T47D (cell line): ENCODE measurements at regions not wholly inside any gene's neighbourhood (a gene's known extent, or its start where the extent isn't known, plus 50 kb on each side); places are given as distances from the start of the nearest gene placed in this dataset.
"Not testable (repeated sequence)": the region's sequence is repeated elsewhere in the genome, so short reads cannot be mapped to it uniquely, and the experiment has no call there.

Experiments used
- DNase-seq, 2 experiments: peaks; one replicate each; pipeline versions ENCODE4 v3.0.0 to v3.0.0-alpha.2; 2011 to 2012; ENCODE audit warnings: low read depth in 1 of 2, low spot score in 1 of 2
- JUND ChIP-seq: IDR thresholded peaks from 2 replicates; pipeline ENCODE4 v1.6.1; 2012; ENCODE audit warnings: low read depth
- in situ Hi-C: cut with HindIII; loops from 2 replicates; pipeline ENCODE4 v1.10.0; 2016; ENCODE audit warnings: low sequenced_read_pairs, low pct_unique_long_range_greater_than_20kb

DNA sequence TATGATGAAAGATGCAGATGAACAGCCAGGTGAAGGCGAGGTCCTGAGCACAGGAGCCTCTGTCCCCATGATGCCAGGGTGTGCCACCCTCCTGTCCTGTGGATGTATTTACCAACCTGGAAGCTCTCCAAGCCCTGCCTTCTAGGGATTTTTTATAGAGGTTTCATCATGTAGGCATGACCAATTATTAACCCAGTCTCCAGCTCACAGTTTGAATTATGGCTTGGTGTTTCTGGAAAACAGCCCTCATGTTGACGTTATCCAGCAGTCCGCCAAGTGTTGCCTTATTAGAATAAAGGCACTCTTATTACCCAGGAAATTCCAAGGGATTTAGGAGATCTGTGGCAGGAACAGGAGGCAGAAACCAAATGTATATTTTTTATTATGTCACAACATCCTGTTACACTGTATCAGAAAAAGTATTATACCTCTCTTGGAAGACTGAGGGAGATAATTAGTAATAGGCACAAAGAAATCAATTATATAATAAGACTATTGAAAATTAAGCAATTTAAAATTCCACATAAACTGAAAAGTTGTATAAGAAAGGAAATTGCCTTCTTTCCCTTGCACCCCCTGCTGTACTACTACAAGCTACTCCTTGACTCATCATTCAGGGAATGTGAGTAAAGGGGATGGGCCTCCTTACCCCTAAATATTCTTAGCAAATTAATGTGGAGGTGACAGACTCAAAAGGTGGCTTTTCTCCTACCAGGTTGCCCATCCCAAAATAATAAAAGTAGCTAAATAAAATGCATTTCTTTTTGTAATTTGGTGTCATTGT lies 129.6 kb downstream of the ZNF330 start:
- DNase-seq = peak in 1 of 2 experiments; percentile 36
- in situ Hi-C loops = no loop called here
- TF ChIP-seq JUND = no peak

DNA sequence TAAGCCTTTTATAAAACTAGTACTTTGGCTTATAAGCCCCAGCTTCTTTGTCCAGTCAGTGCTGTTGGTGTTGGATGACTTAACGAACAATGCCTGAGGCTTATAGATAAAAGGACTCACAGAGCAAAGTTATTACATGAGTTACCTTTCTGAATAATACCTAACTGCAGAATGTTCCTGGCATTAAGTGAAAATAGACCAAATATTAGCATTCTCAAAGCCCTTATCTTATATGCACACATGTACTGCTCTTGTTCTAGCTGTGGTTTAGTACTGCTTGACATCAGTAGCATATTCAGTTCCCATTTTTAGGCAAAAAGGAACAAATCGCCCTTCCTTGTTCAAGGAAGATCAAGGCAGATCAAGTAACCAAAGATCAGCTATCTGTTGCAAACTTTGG lies 131.6 kb downstream of the ZNF330 start:
- DNase-seq = no peak
- TF ChIP-seq JUND = no peak
- in situ Hi-C loops = no loop called here

DNA sequence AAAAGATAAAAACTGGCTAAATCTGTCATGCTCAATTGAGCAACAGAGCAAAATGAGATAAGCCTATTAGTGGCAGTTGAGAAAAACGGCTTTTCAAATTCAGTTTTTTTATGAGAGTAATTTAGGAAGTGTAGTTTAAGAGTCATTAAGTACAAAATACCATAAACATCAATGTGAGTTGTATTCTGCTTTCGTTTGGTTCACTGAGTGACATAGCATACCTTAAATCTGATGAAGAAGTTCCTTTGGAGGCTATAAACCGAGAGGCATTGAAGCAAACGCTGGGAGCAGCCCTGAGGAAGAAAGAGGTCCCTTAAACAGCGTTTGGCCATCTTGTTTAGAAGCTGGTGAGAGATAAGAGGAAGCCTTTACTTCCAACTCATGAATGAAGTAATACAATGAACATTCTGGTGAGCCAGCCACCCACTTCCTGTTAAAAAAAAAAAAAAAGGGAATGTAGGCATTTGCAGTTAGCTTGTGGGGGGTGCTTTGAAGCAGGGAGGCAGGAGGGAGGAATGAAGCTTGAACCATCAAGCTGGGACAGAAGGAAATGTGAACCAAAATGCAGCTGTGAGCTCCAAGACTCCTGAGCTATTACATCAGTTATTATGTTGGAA lies 132.3 kb downstream of the ZNF330 start:
- in situ Hi-C loops = no loop called here
- no peak for TF ChIP-seq JUND
- DNase-seq = no peak

DNA sequence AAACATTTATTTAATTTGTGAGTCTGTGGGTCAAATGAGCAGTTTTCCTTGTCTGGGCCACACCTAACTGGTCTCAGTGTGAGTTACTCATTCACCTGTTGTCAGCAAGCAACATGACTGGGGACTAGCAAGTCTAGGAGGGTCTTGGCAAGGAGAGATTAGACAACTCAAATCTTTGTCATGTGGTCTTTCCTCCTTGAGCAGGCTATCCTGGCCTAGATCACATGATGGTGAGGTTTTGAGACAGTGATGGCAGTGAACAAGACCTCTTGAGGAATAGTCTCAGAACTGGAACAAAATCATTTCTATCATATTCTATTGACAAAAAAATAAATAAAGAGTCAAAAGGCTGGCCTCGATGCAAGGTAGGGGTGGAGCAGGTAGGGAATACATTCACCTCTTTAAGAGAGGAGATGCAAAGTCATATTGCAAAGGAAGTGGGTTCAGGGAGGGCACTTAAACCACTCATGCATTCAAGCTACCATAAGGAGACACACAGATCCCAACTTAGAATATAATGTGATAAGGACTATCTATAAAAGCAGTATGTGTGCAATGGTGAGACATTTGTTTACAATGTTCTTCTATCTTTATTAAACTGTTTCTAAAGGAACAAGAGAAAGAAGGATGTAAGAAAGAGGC lies 135.7 kb downstream of the ZNF330 start:
- no peak for TF ChIP-seq JUND
- in situ Hi-C loops = no loop called here
- no peak for DNase-seq

DNA sequence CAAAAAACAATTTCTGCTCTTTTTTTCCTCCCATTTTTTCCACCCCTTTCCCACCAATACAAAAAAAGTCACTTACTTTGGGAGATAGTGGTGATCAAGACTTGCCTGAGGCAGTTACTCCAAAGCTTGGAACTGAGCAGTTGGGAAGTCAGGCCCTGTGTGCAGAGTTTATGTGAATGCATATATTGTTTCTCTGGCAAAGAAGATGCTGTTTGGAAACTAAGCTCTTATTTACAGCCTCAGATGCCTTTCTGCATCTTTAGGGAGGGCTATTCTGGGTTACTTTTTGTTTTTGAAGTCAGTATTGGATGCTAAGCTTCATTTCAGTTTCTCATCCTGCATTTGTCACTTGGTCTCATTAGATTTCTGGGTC lies 136.3 kb downstream of the ZNF330 start:
- in situ Hi-C loops = no loop called here
- no peak for TF ChIP-seq JUND
- no peak for DNase-seq

DNA sequence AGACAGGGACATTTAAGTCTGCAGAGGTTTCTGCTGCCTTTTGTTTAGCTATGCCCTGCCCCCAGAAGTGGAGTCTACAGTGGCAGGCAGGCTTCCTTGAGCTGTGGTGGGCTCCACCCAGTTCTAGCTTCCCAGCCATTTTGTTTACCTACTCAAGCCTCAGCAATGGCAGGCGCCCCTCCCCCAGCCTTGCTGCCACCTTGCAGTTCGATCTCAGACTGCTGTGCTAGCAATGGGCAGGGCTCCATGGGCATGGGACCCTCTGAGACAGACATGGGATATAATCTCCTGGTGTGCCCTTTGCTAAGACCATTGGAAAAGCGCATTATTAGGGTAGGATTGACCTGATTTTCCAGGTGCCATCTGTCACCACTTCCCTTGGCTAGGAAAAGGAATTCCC lies 147.5 kb downstream of the ZNF330 start:
- DNase-seq, in situ Hi-C loops: not testable (repeated sequence)

DNA sequence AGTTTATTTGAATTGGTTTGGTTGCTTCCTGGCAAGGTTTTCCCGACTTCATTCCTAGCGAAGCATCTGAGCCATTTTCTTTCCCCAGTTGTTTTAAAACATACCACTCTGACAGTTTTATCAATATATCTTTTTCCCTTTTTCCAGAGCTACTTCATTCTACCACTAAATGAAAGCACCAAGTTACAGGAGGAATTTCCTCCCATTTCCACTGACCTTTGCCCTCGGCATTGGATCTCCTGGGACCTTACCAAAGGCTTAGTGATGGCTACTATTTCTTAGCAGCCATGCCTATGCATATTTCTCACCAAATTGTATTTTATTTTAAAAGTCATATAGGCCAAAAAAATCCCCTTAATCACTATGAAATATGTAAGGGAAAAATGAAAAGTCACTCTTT lies 150.5 kb downstream of the ZNF330 start:
- no peak for TF ChIP-seq JUND
- in situ Hi-C loops = no loop called here

DNA sequence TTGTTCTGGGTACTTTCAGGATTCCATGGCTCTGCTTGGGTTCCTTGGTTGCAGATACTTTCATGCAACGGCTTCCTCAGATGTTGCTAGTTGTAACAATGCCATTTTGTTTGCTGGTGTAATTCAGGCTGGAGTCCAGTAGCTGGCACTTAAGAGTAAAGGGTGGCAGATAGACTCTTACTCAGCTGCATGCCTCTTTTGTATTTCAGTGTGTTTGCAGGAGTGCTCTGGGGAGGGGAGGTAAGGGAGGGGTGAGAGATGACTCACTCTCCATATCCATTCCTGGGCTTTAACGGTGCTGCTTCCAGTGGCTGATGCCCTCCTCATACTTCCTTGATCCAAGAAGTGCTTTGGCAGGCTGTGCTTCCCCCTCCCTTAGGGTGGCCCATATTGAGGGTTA lies 155.2 kb downstream of the ZNF330 start:
- TF ChIP-seq JUND = no peak
- in situ Hi-C loops = no loop called here
- peak in 1 of 2 experiments; percentile 64 for DNase-seq

More for the DNA sequence above, 150.5 kb downstream of the ZNF330 start:
- DNase-seq = no peak

DNA sequence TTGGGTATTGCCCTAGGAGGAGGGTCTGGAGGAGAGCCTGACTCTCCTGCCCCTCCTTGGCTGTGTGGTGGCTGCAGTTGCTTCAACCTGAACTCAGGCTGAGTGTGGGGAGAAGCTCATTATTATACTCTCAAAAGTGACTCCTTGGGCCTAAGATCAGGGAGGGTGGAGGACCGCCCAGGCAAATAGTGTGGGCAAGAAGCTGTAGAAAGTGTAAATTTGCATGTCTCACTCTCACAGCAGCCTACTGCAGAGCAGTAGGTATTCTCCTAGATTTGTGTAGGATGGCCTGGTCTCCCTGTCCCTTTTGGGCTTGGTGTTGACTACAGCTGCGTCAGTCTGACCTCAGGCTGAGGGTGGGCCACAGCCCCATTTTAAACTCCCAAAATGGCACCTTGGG lies 156.1 kb downstream of the ZNF330 start:
- in situ Hi-C loops = no loop called here
- DNase-seq = no peak
- no peak for TF ChIP-seq JUND

DNA sequence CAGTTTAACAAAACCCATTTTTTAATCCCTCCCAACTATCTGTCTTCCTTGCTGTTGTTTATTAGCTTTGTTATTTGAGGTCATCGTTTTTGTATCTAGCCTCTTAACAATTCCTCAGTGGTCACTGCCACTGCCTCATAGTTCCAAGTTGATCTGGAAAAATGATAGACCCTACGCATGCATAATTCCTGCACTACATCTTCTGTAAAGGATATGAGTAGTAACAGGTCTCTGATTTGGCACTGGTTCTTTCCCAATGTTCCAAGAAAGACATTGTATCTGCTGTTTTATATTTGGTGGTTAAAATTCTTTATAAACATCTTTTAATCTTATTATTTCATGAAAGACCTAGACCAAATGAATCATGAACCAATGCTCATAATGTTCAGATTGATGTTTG lies 166.6 kb downstream of the ZNF330 start:
- DNase-seq = no peak
- in situ Hi-C loops = no loop called here
- no peak for TF ChIP-seq JUND

DNA sequence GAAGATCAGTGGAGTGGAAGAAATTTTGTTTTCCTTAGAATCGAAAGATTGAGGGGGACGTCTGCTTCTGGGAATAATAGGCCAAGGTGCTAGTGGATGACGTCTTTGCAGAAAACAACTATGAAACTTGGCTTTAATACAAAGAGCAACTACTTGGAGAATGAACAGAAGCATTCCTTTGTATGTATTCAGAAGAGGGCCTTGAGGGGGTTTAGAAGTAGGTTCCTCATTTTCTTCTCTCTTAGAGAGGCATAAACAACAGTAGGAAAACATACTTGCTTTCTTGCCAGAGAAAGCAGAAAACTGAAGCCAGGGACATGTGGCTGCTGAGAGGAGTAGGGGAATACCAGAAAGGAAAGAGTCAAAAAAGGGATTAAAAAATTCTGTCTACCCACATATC lies 167.8 kb downstream of the ZNF330 start:
- in situ Hi-C loops = no loop called here
- TF ChIP-seq JUND = no peak
- no peak for DNase-seq

DNA sequence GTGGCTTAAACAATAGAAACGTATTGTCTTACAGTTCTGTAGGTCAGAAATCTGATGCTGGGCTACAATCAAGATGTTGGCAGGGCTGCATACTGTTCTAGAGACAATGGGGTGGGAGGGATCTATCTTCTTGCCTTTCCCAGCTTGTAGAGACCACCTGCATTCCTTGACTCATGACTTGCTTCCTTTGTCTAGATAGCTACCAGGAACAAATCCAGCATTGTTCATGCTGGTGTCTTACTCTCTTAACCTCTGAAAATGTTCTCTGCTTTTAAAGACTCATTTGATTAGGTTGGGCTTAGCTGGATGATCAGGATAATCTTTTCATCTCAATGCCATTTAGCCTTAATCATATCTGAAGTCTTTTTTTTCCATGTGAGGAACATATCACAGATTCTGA lies 169.0 kb downstream of the ZNF330 start:
- DNase-seq = no peak
- in situ Hi-C loops = no loop called here
- TF ChIP-seq JUND = no peak

DNA sequence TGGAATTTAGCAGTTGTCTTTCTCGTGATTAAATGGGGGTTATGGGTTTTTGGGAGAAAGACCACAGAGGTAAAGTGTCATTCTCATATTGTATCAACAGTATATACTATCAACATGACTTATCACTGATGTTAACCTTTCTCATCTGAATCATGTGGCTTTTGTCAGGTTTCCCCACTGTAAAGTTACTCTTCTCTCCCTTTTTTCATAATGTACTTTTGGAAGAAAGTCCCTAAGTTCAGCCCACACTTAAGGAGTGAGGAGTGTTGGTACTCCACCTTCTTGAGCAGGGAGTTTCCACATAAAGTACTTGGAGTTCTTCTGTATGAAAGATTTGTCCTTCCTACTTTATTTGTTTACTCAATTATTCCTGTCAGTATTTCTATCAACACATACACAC lies 169.9 kb downstream of the ZNF330 start:
- DNase-seq = no peak
- no peak for TF ChIP-seq JUND
- in situ Hi-C loops = no loop called here
